ENCODE measurements at regions not wholly inside any gene's neighbourhood (a gene's known extent, or its start where the extent isn't known, plus 50 kb on each side); places are given as distances from the start of the nearest gene placed in this dataset.
"Not testable (repeated sequence)": the region's sequence is repeated elsewhere in the genome, so short reads cannot be mapped to it uniquely, and the experiment has no call there.

- intact Hi-C loops (cut with DNase I, micrococcal nuclease) = no loop called here
- DNase-seq (no peak), ATAC-seq (no peak)
Observed at GRCh38 chr2:13768274-13768673, 864.2 kb upstream of the LRATD1 start.

- ATAC-seq (no peak), DNase-seq (no peak)
- intact Hi-C loops (cut with DNase I, micrococcal nuclease) = no loop called here
Observed at GRCh38 chr2:13770279-13770678, 862.2 kb upstream of the LRATD1 start.

- ATAC-seq (no peak), DNase-seq (no peak)
- intact Hi-C loops (cut with DNase I, micrococcal nuclease) = no loop called here
Observed at GRCh38 chr2:13779996-13780395, 852.5 kb upstream of the LRATD1 start.

GRCh38 chr2:13791019-13791547 is 841.4 kb upstream of the LRATD1 start:
- no peak for ATAC-seq
- DNase-seq = no peak
- intact Hi-C loops (cut with DNase I, micrococcal nuclease) = no loop called here

GRCh38 chr2:13806539-13806938 is 826.0 kb upstream of the LRATD1 start:
- ATAC-seq (no peak), DNase-seq (no peak)
- intact Hi-C loops (cut with DNase I, micrococcal nuclease) = no loop called here

GRCh38 chr2:13813236-13813635 is 819.3 kb upstream of the LRATD1 start:
- intact Hi-C loops (cut with DNase I, micrococcal nuclease) = no loop called here
- ATAC-seq (no peak), DNase-seq (no peak)

GRCh38 chr2:13818002-13818401 is 814.5 kb upstream of the LRATD1 start:
- ATAC-seq (no peak), DNase-seq (no peak)
- intact Hi-C loops (cut with DNase I, micrococcal nuclease) = no loop called here

- no peak for DNase-seq
- no peak for ATAC-seq
- intact Hi-C loops (cut with DNase I, micrococcal nuclease) = no loop called here
Observed at GRCh38 chr2:13819896-13820295, 812.6 kb upstream of the LRATD1 start.

GRCh38 chr2:13821255-13821880 is 811.1 kb upstream of the LRATD1 start:
- ATAC-seq = no peak
- intact Hi-C loops (cut with DNase I, micrococcal nuclease) = no loop called here
- DNase-seq = no peak

- no peak for ATAC-seq
- DNase-seq = no peak
- intact Hi-C loops (cut with DNase I, micrococcal nuclease) = no loop called here
Observed at GRCh38 chr2:13822365-13822764, 810.2 kb upstream of the LRATD1 start.

GRCh38 chr2:13826314-13826853 is 806.1 kb upstream of the LRATD1 start:
- ATAC-seq (no peak), DNase-seq (no peak)
- intact Hi-C loops (cut with DNase I, micrococcal nuclease) = no loop called here

- DNase-seq (no peak), ATAC-seq (no peak)
- intact Hi-C loops (cut with DNase I, micrococcal nuclease) = no loop called here
Observed at GRCh38 chr2:13858626-13859025, 773.9 kb upstream of the LRATD1 start.

GRCh38 chr2:13868275-13868674 is 764.2 kb upstream of the LRATD1 start:
- intact Hi-C loops (cut with DNase I, micrococcal nuclease); ATAC-seq; DNase-seq: not testable (repeated sequence)

GRCh38 chr2:13876491-13877037 is 756.0 kb upstream of the LRATD1 start:
- ATAC-seq (no peak), DNase-seq (no peak)
- intact Hi-C loops (cut with DNase I, micrococcal nuclease) = no loop called here

GRCh38 chr2:13877571-13877970 is 754.9 kb upstream of the LRATD1 start:
- ATAC-seq = no peak
- DNase-seq = no peak
- intact Hi-C loops (cut with DNase I, micrococcal nuclease) = no loop called here

GRCh38 chr2:13884291-13884976 is 748.1 kb upstream of the LRATD1 start:
- DNase-seq (no peak), ATAC-seq (no peak)
- intact Hi-C loops (cut with DNase I, micrococcal nuclease) = no loop called here

GRCh38 chr2:13901526-13901925 is 731.0 kb upstream of the LRATD1 start:
- intact Hi-C loops (cut with DNase I, micrococcal nuclease) = no loop called here
- ATAC-seq (no peak), DNase-seq (no peak)

- DNase-seq (no peak), ATAC-seq (no peak)
- intact Hi-C loops (cut with DNase I, micrococcal nuclease) = no loop called here
Observed at GRCh38 chr2:13905831-13906230, 726.7 kb upstream of the LRATD1 start.

GRCh38 chr2:13916066-13916465 is 716.5 kb upstream of the LRATD1 start:
- DNase-seq (no peak), ATAC-seq (no peak)
- intact Hi-C loops (cut with DNase I, micrococcal nuclease) = no loop called here

- ATAC-seq = no peak
- DNase-seq = no peak
- intact Hi-C loops (cut with DNase I, micrococcal nuclease) = no loop called here
Observed at GRCh38 chr2:13917958-13918357, 714.6 kb upstream of the LRATD1 start.

Measured in left colon (tissue), 2 donors.